Sigmoid colon (tissue), 4 donors: ENCODE measurements at regions not wholly inside any gene's neighbourhood (a gene's known extent, or its start where the extent isn't known, plus 50 kb on each side); places are given as distances from the start of the nearest gene placed in this dataset.

Experiments used
- CTCF ChIP-seq, 4 experiments: fragments of 450-650 bp in 3 of 4; fragments of 200-600 bp in 1 of 4; IDR thresholded peaks; one replicate each; pipeline ENCODE4 v1.5.1; 2016 to 2019; ENCODE audit warnings: antibody characterized with exemption in 4 of 4, mild to moderate bottlenecking in 3 of 4, moderate library complexity in 2 of 4
- POLR2A ChIP-seq, 2 donors: fragments of 450-650 bp; IDR thresholded peaks; one replicate each; pipeline ENCODE4 v1.6.1; 2016; ENCODE audit warnings: antibody characterized with exemption in 2 of 2, mild to moderate bottlenecking in 2 of 2, moderate library complexity in 2 of 2
- POLR2AphosphoS5 ChIP-seq, 4 donors: sonication (generic); formaldehyde crosslinking; IDR thresholded peaks; one replicate each; pipeline ENCODE4 v1.6.1; 2017; ENCODE audit warnings: antibody characterized with exemption in 4 of 4

GRCh38 chr19:21611659-21612402, 106.4 kb downstream of the ZNF429 start:
- TF ChIP-seq CTCF (IDR thresholded peaks at IDR 0.05) (no peak), POLR2A (IDR thresholded peaks at IDR 0.05) (no peak), POLR2AphosphoS5 (IDR thresholded peaks at IDR 0.05) (no peak)
